Thymus (tissue), 11 donors: ENCODE measurements at regions not wholly inside any gene's neighbourhood (a gene's known extent, or its start where the extent isn't known, plus 50 kb on each side); places are given as distances from the start of the nearest gene placed in this dataset.
A peak's percentile ranks its signal among the peaks of the same experiment; 100 is the strongest.

Experiments used
- DNase-seq, 9 donors: peaks; one replicate each; pipeline ENCODE4 v3.0.0-alpha.2; 2013; ENCODE audit warnings: low spot score in 9 of 9, low read depth in 6 of 9, missing footprints in 1 of 9
- H3K27ac ChIP-seq, 2 donors: one replicate each; pipeline ENCODE4 v1.5.1; 2013; ENCODE audit warnings: control low read depth in 1 of 2, low read depth in 1 of 2, low read length in 1 of 2, mild to moderate bottlenecking in 1 of 2, moderate library complexity in 1 of 2
- H3K27me3 ChIP-seq, 2 donors: one replicate each; pipeline ENCODE4 v1.5.1; 2013; ENCODE audit warnings: low read length in 1 of 2; ENCODE audit not compliant: control insufficient read depth in 2 of 2, insufficient read depth in 1 of 2
- H3K36me3 ChIP-seq, 2 donors: one replicate each; pipeline ENCODE4 v1.5.1; 2013; ENCODE audit warnings: low read length in 1 of 2, mild to moderate bottlenecking in 1 of 2, moderate library complexity in 1 of 2; ENCODE audit not compliant: control insufficient read depth in 2 of 2, insufficient read depth in 2 of 2
- H3K4me1 ChIP-seq, 2 donors: one replicate each; pipeline ENCODE4 v1.5.1; 2013; ENCODE audit warnings: low read length in 2 of 2; ENCODE audit not compliant: control insufficient read depth in 2 of 2, insufficient read depth in 2 of 2
- H3K4me3 ChIP-seq, 2 donors: one replicate each; pipeline ENCODE4 v1.5.1; 2013; ENCODE audit warnings: low read length in 2 of 2, control low read depth in 1 of 2, mild to moderate bottlenecking in 1 of 2
- H3K9me3 ChIP-seq, 2 donors: one replicate each; pipeline ENCODE4 v1.5.1; 2013; ENCODE audit warnings: low read length in 1 of 2, mild to moderate bottlenecking in 1 of 2; ENCODE audit not compliant: control insufficient read depth in 2 of 2, insufficient read depth in 1 of 2
- WGBS: extraction: QIAGEN DNeasy Blood & Tissue Kit; methylation state at CpG from one replicate; pipeline ENCODE4 v1.1.7; 2013; 5-methylcytosine and 5-hydroxymethylcytosine counted together
- donor health status: healthy.

- Histone ChIP-seq H3K36me3 (no peaks in the 10 kb centered on the region), H3K27me3 (no peaks in the 10 kb centered on the region), H3K4me1 (no peaks in the 10 kb centered on the region), H3K9me3 (no peaks in the 10 kb centered on the region), H3K4me3 (no peak overlapping the region), H3K27ac (no peak overlapping the region)
- 96% methylated on average over 3 of the region's 3 CpGs for WGBS
- DNase-seq: no peak
These were observed 463.7 kb upstream of the ARHGEF26 start for GRCh38 chr3:153657461-153657860.

- Histone ChIP-seq H3K4me1 (no peaks in the 10 kb centered on the region), H3K27ac (no peak overlapping the region), H3K27me3 (no peaks in the 10 kb centered on the region), H3K36me3 (no peaks in the 10 kb centered on the region), H3K9me3 (no peaks in the 10 kb centered on the region), H3K4me3 (no peak overlapping the region)
- no peak for DNase-seq
These were observed 463.1 kb upstream of the ARHGEF26 start for GRCh38 chr3:153658136-153658535.

- WGBS: 95% methylated on average over 7 of the region's 7 CpGs
- H3K27ac ChIP-seq: no peak overlapping the region
- no peak overlapping the region for H3K4me3 ChIP-seq
- H3K4me1 ChIP-seq: no peaks in the 10 kb centered on the region
- DNase-seq: no peak
- H3K9me3 ChIP-seq: no peaks in the 10 kb centered on the region
- no peaks in the 10 kb centered on the region for H3K36me3 ChIP-seq
- no peaks in the 10 kb centered on the region for H3K27me3 ChIP-seq
These were observed 454.0 kb upstream of the ARHGEF26 start for GRCh38 chr3:153666991-153667740.

GRCh38 chr3:153669527-153669926, 451.7 kb upstream of the ARHGEF26 start:
- no peaks in the 10 kb centered on the region for H3K4me1 ChIP-seq
- WGBS: 95% methylated on average over 3 of the region's 3 CpGs
- H3K27ac ChIP-seq: no peak overlapping the region
- no peaks in the 10 kb centered on the region for H3K27me3 ChIP-seq
- no peak overlapping the region for H3K4me3 ChIP-seq
- H3K36me3 ChIP-seq: no peaks in the 10 kb centered on the region
- no peak for DNase-seq
- no peaks in the 10 kb centered on the region for H3K9me3 ChIP-seq

GRCh38 chr3:153670577-153670976, 450.6 kb upstream of the ARHGEF26 start:
- DNase-seq: no peak
- H3K36me3 ChIP-seq: no peaks in the 10 kb centered on the region
- H3K27ac ChIP-seq: no peak overlapping the region
- H3K27me3 ChIP-seq: no peaks in the 10 kb centered on the region
- no peaks in the 10 kb centered on the region for H3K9me3 ChIP-seq
- H3K4me1 ChIP-seq: no peaks in the 10 kb centered on the region
- no peak overlapping the region for H3K4me3 ChIP-seq
- WGBS: 89% methylated on average over 3 of the region's 3 CpGs

- H3K4me3 ChIP-seq: no peak overlapping the region
These were observed 447.3 kb upstream of the ARHGEF26 start for GRCh38 chr3:153673853-153674252.

GRCh38 chr3:153679714-153680113, 441.5 kb upstream of the ARHGEF26 start:
- DNase-seq: no peak
- Histone ChIP-seq H3K4me1 (peaks cover 0 to 3% of the 10 kb centered on the region in 2 donors), H3K4me3 (no peak overlapping the region)

More at GRCh38 chr3:153673853-153674252, 447.3 kb upstream of the ARHGEF26 start:
- DNase-seq: no peak
- no peak overlapping the region for H3K27ac ChIP-seq
- H3K27me3 ChIP-seq: no peaks in the 10 kb centered on the region
- H3K36me3 ChIP-seq: no peaks in the 10 kb centered on the region
- H3K9me3 ChIP-seq: no peaks in the 10 kb centered on the region
- H3K4me1 ChIP-seq: no peaks in the 10 kb centered on the region
- 93% methylated on average over 2 of the region's 2 CpGs for WGBS

GRCh38 chr3:153680526-153680925, 440.7 kb upstream of the ARHGEF26 start:
- Histone ChIP-seq H3K4me1 (peaks cover 0 to 3% of the 10 kb centered on the region in 2 donors), H3K36me3 (no peaks in the 10 kb centered on the region), H3K27ac (no peak overlapping the region), H3K27me3 (no peaks in the 10 kb centered on the region), H3K9me3 (no peaks in the 10 kb centered on the region), H3K4me3 (no peak overlapping the region)
- DNase-seq: peak in 1 of 9 donors; percentile 14
- WGBS: 78% methylated on average over 1 of the region's 1 CpG

More at GRCh38 chr3:153679714-153680113, 441.5 kb upstream of the ARHGEF26 start:
- no peak overlapping the region for H3K27ac ChIP-seq
- H3K36me3 ChIP-seq: no peaks in the 10 kb centered on the region
- H3K27me3 ChIP-seq: no peaks in the 10 kb centered on the region
- no peaks in the 10 kb centered on the region for H3K9me3 ChIP-seq

- H3K27me3 ChIP-seq: no peaks in the 10 kb centered on the region
- no peak overlapping the region for H3K4me3 ChIP-seq
- 92% methylated on average over 1 of the region's 1 CpG for WGBS
- H3K4me1 ChIP-seq: peaks cover 0 to 3% of the 10 kb centered on the region in 2 donors
- no peak overlapping the region for H3K27ac ChIP-seq
- no peak for DNase-seq
- no peaks in the 10 kb centered on the region for H3K36me3 ChIP-seq
- no peaks in the 10 kb centered on the region for H3K9me3 ChIP-seq
These were observed 440.1 kb upstream of the ARHGEF26 start for GRCh38 chr3:153681057-153681456.
